Muscle layer of colon (tissue), 2 donors: ENCODE measurements at regions not wholly inside any gene's neighbourhood (a gene's known extent, or its start where the extent isn't known, plus 50 kb on each side); places are given as distances from the start of the nearest gene placed in this dataset.

ENCODE experiments used
- H3K27ac ChIP-seq: one replicate; pipeline ENCODE4 v1.7.0; 2013; ENCODE audit warnings: low read depth, mild to moderate bottlenecking, low read length, moderate library complexity
- H3K27me3 ChIP-seq, 2 donors: one replicate each; pipeline ENCODE4 v1.7.0; 2013; ENCODE audit warnings: low read length in 2 of 2, mild to moderate bottlenecking in 2 of 2; ENCODE audit not compliant: insufficient read depth in 2 of 2, control insufficient read depth in 1 of 2
- H3K36me3 ChIP-seq: one replicate; pipeline ENCODE4 v1.7.0; 2013; ENCODE audit warnings: mild to moderate bottlenecking, low read length; ENCODE audit not compliant: insufficient read depth
- H3K4me1 ChIP-seq: one replicate; pipeline ENCODE4 v1.7.0; 2013; ENCODE audit warnings: mild to moderate bottlenecking, low read length; ENCODE audit not compliant: insufficient read depth
- H3K4me3 ChIP-seq, 2 donors: one replicate each; pipeline ENCODE4 v1.7.0; 2013; ENCODE audit warnings: low read length in 2 of 2, low read depth in 1 of 2, mild to moderate bottlenecking in 1 of 2, moderate library complexity in 1 of 2
- H3K9ac ChIP-seq: one replicate; pipeline ENCODE4 v1.7.0; 2013; ENCODE audit warnings: low read length
- H3K9me3 ChIP-seq: one replicate; pipeline ENCODE4 v1.7.0; 2013; ENCODE audit warnings: mild to moderate bottlenecking, low read length
- donor health status: abdominal sarcoma.
- donor health status: Adenocarcinoma of cecum.

- Histone ChIP-seq H3K4me1 (no peaks in the 10 kb centered on the region), H3K36me3 (no peaks in the 10 kb centered on the region), H3K4me3 (no peak overlapping the region), H3K9ac (no peak overlapping the region), H3K9me3 (no peaks in the 10 kb centered on the region), H3K27ac (no peak overlapping the region), H3K27me3 (no peaks in the 10 kb centered on the region)
Measured at GRCh38 chr6:14619419-14619781, 501.8 kb downstream of the CD83 start.

GRCh38 chr6:14620522-14620921 lies 502.9 kb downstream of the CD83 start:
- no peaks in the 10 kb centered on the region for H3K9me3 ChIP-seq

GRCh38 chr6:14621518-14621917 lies 503.9 kb downstream of the CD83 start:
- no peak overlapping the region for H3K27ac ChIP-seq
- H3K9ac ChIP-seq, result no peak overlapping the region
- no peak overlapping the region for H3K4me3 ChIP-seq
- no peaks in the 10 kb centered on the region for H3K36me3 ChIP-seq
- H3K27me3 ChIP-seq, result no peaks in the 10 kb centered on the region
- no peaks in the 10 kb centered on the region for H3K4me1 ChIP-seq
- H3K9me3 ChIP-seq, result no peaks in the 10 kb centered on the region

More at GRCh38 chr6:14620522-14620921, 502.9 kb downstream of the CD83 start:
- no peaks in the 10 kb centered on the region for H3K4me1 ChIP-seq
- no peaks in the 10 kb centered on the region for H3K27me3 ChIP-seq
- H3K4me3 ChIP-seq, result no peak overlapping the region
- H3K27ac ChIP-seq, result no peak overlapping the region
- no peak overlapping the region for H3K9ac ChIP-seq
- H3K36me3 ChIP-seq, result no peaks in the 10 kb centered on the region

- Histone ChIP-seq H3K27me3 (no peaks in the 10 kb centered on the region), H3K9me3 (no peaks in the 10 kb centered on the region), H3K36me3 (no peaks in the 10 kb centered on the region), H3K9ac (no peak overlapping the region), H3K27ac (no peak overlapping the region), H3K4me3 (no peak overlapping the region), H3K4me1 (no peaks in the 10 kb centered on the region)
Measured at GRCh38 chr6:14622085-14622484, 504.5 kb downstream of the CD83 start.

GRCh38 chr6:14622909-14623505 lies 505.4 kb downstream of the CD83 start:
- H3K4me3 ChIP-seq, result no peak overlapping the region
- no peaks in the 10 kb centered on the region for H3K27me3 ChIP-seq
- no peaks in the 10 kb centered on the region for H3K36me3 ChIP-seq
- H3K9ac ChIP-seq, result no peak overlapping the region
- H3K9me3 ChIP-seq, result no peaks in the 10 kb centered on the region
- H3K27ac ChIP-seq, result no peak overlapping the region
- no peaks in the 10 kb centered on the region for H3K4me1 ChIP-seq

GRCh38 chr6:14625173-14625895 lies 507.8 kb downstream of the CD83 start:
- H3K4me3 ChIP-seq, result no peak overlapping the region
- H3K4me1 ChIP-seq, result no peaks in the 10 kb centered on the region
- no peak overlapping the region for H3K9ac ChIP-seq
- no peaks in the 10 kb centered on the region for H3K9me3 ChIP-seq
- no peaks in the 10 kb centered on the region for H3K27me3 ChIP-seq
- no peak overlapping the region for H3K27ac ChIP-seq
- no peaks in the 10 kb centered on the region for H3K36me3 ChIP-seq

- H3K27ac ChIP-seq, result no peak overlapping the region
- H3K9ac ChIP-seq, result no peak overlapping the region
- no peaks in the 10 kb centered on the region for H3K9me3 ChIP-seq
- no peaks in the 10 kb centered on the region for H3K36me3 ChIP-seq
- no peak overlapping the region for H3K4me3 ChIP-seq
- no peaks in the 10 kb centered on the region for H3K4me1 ChIP-seq
- H3K27me3 ChIP-seq, result no peaks in the 10 kb centered on the region
Measured at GRCh38 chr6:14626556-14626955, 509.0 kb downstream of the CD83 start.

- Histone ChIP-seq H3K36me3 (no peaks in the 10 kb centered on the region), H3K9me3 (no peaks in the 10 kb centered on the region)
Measured at GRCh38 chr6:14630016-14630415, 512.4 kb downstream of the CD83 start.

GRCh38 chr6:14633479-14633878 lies 515.9 kb downstream of the CD83 start:
- Histone ChIP-seq H3K36me3 (no peaks in the 10 kb centered on the region), H3K4me3 (no peak overlapping the region), H3K9me3 (no peaks in the 10 kb centered on the region), H3K27me3 (no peaks in the 10 kb centered on the region), H3K27ac (no peak overlapping the region), H3K9ac (no peak overlapping the region), H3K4me1 (peaks cover 7% of the 10 kb centered on the region)

More at GRCh38 chr6:14630016-14630415, 512.4 kb downstream of the CD83 start:
- Histone ChIP-seq H3K27ac (no peak overlapping the region), H3K4me1 (no peaks in the 10 kb centered on the region), H3K27me3 (no peaks in the 10 kb centered on the region), H3K9ac (no peak overlapping the region), H3K4me3 (no peak overlapping the region)

- Histone ChIP-seq H3K36me3 (no peaks in the 10 kb centered on the region), H3K4me3 (no peak overlapping the region), H3K4me1 (peaks cover 12% of the 10 kb centered on the region), H3K9ac (no peak overlapping the region), H3K27me3 (no peaks in the 10 kb centered on the region), H3K9me3 (no peaks in the 10 kb centered on the region), H3K27ac (no peak overlapping the region)
Measured at GRCh38 chr6:14634072-14634471, 516.5 kb downstream of the CD83 start.

GRCh38 chr6:14635195-14635594 lies 517.6 kb downstream of the CD83 start:
- H3K9ac ChIP-seq, result no peak overlapping the region
- no peaks in the 10 kb centered on the region for H3K27me3 ChIP-seq
- no peak overlapping the region for H3K4me3 ChIP-seq
- peaks cover 21% of the 10 kb centered on the region for H3K4me1 ChIP-seq
- H3K9me3 ChIP-seq, result no peaks in the 10 kb centered on the region
- no peaks in the 10 kb centered on the region for H3K36me3 ChIP-seq
- H3K27ac ChIP-seq, result no peak overlapping the region
